NCI-H82 treated with DMSO at 0.1 percent for 48 hours (cell line): ENCODE measurements at regions not wholly inside any gene's neighbourhood (a gene's known extent, or its start where the extent isn't known, plus 50 kb on each side); places are given as distances from the start of the nearest gene placed in this dataset.
"Not testable (repeated sequence)": the region's sequence is repeated elsewhere in the genome, so short reads cannot be mapped to it uniquely, and the experiment has no call there.

ENCODE experiments used
- DNase-seq: peaks from one replicate; lab custom pipeline; 2025; ENCODE audit not compliant: unreplicated experiment; lab: John Stamatoyannopoulos, UW

DNA sequence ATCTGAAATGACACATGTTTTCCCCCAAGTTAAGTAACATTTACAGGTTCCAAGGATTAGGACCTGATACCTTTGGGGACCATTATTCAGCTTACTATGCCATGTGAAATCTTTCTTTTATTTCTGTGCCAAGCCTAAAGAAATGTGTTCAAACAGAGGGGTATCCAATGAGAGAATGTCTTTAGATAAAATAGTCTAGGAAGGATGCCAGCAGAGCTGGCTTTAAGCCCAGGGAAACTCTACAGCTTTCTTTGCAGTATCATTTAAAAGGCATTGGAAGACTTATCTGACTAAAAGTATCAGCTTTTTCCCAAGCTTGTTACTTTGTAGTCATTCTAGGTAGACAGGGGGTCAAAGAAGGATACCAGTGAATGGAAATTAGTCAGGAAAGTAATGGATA is 860.4 kb downstream of the PLA2G4A start:
- DNase-seq, result no peak

DNA sequence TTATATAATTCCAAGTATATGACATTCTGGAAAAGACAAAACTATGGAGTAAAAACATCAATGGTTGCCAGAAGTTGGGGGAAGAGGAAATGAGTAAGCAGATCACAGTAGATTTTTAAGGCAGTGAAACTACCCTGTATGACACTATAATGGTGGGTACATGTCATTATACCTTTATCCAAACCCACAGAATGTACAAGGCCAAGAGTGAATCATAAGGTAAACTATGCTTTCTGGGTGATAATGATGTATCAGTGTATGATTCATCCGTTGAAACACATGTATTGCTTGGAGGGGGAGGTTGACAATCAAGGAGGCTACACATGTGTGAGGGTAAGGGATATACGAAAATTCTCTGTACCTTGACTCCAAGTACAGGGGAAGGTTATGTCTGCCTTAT is 862.7 kb downstream of the PLA2G4A start:
- no peak for DNase-seq

GRCh38 chr1:187692799-187693198 is 864.0 kb downstream of the PLA2G4A start:
- no peak for DNase-seq

- no peak for DNase-seq
Observed at GRCh38 chr1:187696073-187696472, 867.3 kb downstream of the PLA2G4A start.

- DNase-seq, result not testable (repeated sequence)
Observed at GRCh38 chr1:187703138-187704130, 874.7 kb downstream of the PLA2G4A start.

GRCh38 chr1:187714470-187714869 is 885.7 kb downstream of the PLA2G4A start:
- no peak for DNase-seq

DNA sequence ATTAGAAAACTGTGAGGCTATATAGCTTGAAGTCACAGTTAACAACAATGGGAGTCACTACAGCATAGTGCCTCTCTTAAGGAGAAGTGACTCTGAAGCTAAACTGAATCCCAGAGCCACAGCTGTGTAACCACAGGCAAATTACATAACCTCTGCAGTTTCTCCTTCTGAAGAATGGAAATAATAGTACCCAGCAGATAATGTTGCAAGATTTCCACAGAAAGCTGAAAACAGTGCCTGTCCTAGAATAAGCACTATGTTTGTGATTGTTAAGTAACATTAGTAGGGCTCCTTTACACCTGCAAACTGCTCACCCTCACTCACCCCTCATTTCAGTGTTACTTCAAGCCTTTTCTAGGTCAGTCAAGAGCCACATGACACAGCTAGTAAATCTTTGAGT is 886.7 kb downstream of the PLA2G4A start:
- DNase-seq, result no peak

DNA sequence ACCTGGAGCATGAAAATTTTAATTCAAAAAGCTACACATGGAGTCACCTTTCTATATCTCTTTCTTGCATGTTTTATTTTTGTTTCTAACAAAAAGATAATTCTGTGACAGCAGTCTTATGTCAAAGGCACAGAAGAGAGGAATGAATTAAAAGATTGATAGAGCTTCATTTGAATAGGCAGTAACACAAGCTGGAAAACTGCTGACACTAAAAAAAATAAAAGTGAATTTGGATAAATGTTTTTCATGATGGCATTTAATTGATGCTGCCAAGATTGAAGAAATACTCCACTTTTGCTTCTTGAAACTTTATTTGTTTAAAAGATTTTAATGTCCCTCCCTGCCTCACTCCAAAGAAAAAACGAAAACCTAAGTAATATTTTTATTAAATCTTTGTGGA is 887.4 kb downstream of the PLA2G4A start:
- no peak for DNase-seq

GRCh38 chr1:187718527-187718926 is 889.8 kb downstream of the PLA2G4A start:
- DNase-seq, result no peak

- DNase-seq, result no peak
Observed at GRCh38 chr1:187721216-187721615, 892.5 kb downstream of the PLA2G4A start.

DNA sequence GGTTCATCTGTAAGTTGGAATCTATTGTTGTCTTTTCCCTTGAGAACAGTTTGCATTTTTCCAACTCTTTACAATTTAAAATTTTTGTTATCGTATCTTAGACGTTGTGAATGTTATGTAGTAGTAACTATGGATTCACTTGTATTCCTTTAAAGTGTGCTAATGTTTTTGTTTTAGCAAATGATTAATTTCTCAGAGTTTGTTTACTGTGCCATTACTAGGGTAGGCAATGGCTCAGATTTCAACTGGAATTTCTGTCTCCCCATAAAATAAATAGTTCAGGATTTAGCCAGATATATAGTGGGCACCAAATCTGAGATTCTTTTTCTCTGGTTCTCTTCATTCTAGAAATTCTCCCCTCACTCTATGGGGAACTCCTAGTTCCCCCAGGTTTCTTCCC is 896.5 kb downstream of the PLA2G4A start:
- DNase-seq, result no peak

- DNase-seq, result no peak
Observed at GRCh38 chr1:187733232-187733631, 904.5 kb downstream of the PLA2G4A start.

- no peak for DNase-seq
Observed at GRCh38 chr1:187734427-187734826, 905.7 kb downstream of the PLA2G4A start.

DNA sequence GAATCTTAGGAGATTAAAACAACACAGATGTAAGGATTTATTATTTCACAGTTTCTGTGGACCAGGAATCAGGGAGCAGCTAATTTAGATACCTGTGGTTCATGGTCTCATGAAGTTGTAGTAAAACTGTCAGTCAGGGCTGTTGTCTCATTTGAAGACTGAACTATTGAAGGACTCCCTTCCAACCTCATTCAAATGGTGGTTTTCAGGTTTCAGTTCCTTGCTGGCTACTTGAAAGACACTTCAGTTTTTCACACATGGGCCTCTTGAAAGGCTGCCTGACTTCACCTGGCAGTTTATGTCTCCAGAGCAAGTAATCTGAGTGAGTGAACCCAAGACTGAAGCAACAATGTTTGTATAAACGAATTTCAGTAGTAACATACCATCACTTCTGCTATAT is 915.9 kb downstream of the PLA2G4A start:
- no peak for DNase-seq

DNA sequence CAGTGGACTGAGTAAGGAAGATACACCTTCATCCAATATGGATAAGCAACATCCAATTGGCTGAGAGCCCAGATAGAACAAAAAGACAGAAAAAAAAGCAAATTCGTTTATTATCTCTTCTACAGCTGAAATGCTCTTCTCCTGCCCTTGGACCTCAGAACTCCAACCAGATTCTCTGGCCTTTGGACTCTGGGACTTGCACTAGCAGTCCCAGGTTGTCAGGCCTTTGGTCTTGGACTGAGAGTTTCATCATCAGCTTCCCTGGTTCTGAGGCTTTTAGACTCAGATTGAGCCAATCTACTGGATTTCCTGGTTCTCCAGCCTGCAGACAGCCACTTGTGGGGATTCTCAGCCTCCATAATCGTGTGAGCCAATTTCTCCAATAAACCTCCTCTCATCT is 926.8 kb downstream of the PLA2G4A start:
- DNase-seq, result no peak

GRCh38 chr1:187756684-187757083 is 927.9 kb downstream of the PLA2G4A start:
- not testable (repeated sequence) for DNase-seq

DNA sequence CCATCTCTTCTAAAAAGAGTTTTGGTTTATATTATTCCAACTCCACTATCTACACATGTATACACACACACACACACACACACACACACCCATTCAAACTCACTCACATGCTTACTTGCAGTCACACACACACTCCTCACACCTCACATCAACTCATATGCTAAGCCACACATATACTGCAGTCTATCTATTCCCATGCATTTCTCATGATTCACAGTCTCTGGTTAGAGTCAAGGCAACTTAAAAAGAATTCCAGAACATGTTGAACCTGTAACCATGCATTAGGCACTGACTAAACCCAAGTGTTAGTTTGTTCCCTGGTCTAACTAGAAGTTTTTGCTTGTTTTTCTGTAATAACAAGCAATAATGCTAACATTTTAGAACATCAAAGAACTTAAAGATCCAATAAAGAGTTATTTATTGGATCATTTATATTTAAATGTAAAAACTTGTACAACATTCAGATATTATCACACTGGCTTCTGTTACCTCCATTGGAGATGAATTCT is 931.1 kb downstream of the PLA2G4A start:
- no peak for DNase-seq

- no peak for DNase-seq
Observed at GRCh38 chr1:187762118-187762517, 933.4 kb downstream of the PLA2G4A start.

GRCh38 chr1:187763465-187763864 is 934.7 kb downstream of the PLA2G4A start:
- DNase-seq, result no peak

GRCh38 chr1:187763976-187764375 is 935.2 kb downstream of the PLA2G4A start:
- no peak for DNase-seq

DNA sequence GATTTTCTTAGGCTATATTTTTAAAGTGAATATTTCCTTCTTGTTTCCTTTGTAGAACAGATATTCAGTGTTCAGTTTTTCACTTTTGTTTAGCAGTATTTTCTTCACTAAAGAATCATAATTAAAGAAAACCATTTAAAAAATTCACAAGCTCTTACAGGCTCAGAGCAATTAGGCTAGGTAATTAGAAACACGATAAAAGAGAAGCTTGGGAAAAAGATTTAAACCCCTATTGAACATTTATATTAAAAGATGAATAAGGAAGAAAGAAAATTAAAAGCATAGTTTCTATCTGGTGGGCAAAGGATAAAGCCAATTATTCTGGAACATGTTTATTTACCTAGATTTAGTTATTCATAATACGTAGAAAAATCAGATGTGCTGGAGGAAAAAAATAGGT is 942.6 kb downstream of the PLA2G4A start:
- no peak for DNase-seq

DNA sequence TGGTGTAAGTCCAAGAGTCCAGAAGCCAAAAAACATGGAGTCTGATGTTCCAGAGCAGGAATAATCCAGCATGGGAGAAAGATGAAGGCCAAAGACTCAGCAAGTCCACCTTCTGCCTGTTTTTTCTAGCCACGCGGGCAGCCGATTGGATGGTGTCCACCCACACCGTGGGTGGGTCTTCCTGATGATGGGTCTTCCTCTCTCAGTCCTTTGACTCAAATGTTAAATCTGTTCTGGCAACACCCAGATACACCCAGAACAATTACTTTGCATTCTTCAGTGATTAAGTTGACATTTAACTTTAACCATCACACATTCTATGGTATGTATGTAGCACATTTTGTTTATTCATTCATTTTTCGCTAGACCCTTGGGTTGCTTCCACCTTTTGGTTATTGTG is 944.4 kb downstream of the PLA2G4A start:
- no peak for DNase-seq

DNA sequence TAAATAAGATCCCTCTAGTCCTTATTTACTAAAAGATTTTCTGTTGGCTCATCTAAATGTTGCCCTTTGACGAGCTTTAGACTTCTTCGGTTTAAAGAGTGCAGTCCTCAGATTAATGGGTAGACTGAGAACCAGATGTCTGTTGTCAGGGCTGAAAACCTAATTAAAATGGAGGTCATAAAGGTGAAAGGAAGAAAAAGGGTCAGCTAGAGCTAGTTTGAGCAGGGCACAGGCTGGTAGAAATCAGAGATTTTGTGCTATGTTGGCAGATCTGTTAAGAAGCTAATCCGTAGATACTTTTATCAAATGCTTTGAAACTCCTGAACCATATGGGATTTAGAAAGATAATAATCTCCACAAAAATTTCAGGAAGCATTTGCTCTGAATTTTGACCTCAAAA is 959.0 kb downstream of the PLA2G4A start:
- peak; percentile 81 for DNase-seq
